MM.1S (cell line): ENCODE measurements at regions not wholly inside any gene's neighbourhood (a gene's known extent, or its start where the extent isn't known, plus 50 kb on each side); places are given as distances from the start of the nearest gene placed in this dataset.

ENCODE experiments used
- EZH2 ChIP-seq: fragments of 300-600 bp; sonication (generic); optimal IDR thresholded peaks from 2 replicates; pipeline ENCODE3; 2017; ENCODE audit warnings: low read depth, mild to moderate bottlenecking, antibody characterized with exemption, low read length, mixed read lengths
- EZH2phosphoT487 ChIP-seq: fragments of 300-600 bp; sonication (generic); IDR thresholded peaks from 2 replicates; pipeline ENCODE4 v1.6.1; 2018; ENCODE audit warnings: antibody characterized with exemption, low read length

DNA sequence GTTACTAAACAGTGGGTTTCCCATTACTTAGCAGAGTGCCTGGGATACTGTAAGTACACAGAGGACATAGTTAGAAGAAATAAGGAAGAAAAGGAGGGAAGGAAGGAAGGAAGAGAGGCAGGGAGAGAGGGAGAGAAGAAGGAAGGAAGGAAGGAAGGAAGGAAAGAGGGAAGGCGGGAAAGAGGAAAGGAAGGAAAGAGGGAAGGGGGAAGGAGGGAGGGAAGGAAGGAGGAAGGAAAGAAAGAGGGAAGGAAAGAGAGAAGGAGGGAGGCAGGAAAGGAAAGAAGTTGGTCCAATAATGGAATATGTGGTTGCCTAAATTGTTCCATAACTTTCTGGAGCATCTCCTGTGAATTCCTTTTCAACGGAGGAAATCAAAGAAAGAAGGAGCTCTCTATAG lies 1230.4 kb downstream of the AACS start:
- no peak for TF ChIP-seq EZH2phosphoT487
- TF ChIP-seq EZH2, result no peak
